Esophagus muscularis mucosa (tissue), 4 donors: ENCODE measurements at regions not wholly inside any gene's neighbourhood (a gene's known extent, or its start where the extent isn't known, plus 50 kb on each side); places are given as distances from the start of the nearest gene placed in this dataset.

ENCODE experiments used
- DNase-seq: peaks from one replicate; pipeline ENCODE4 v3.0.0-alpha.2; 2017; ENCODE audit errors: extremely low spot score
- H3K27ac ChIP-seq, 4 donors: fragments of 200-600 bp; sonication (generic); replicated peaks in 1 of 4; 1 replicate in 3 of 4; 2 replicates in 1 of 4; pipeline ENCODE4 v1.5.1; 2016 to 2019; ENCODE audit warnings: mild to moderate bottlenecking in 1 of 4
- H3K27me3 ChIP-seq, 4 donors: fragments of 200-600 bp; sonication (generic); one replicate each; pipeline versions ENCODE4 v1.5.1 to v1.6.0; 2016 to 2019
- H3K36me3 ChIP-seq, 4 donors: fragments of 200-600 bp; sonication (generic); one replicate each; pipeline ENCODE4 v1.5.1; 2016 to 2019
- H3K4me1 ChIP-seq, 4 donors: fragments of 200-600 bp; sonication (generic); one replicate each; pipeline ENCODE4 v1.5.1; 2016 to 2019
- H3K4me3 ChIP-seq, 4 donors: fragments of 200-600 bp; sonication (generic); 1 replicate in 2 of 4; 2 replicates in 2 of 4; pipeline ENCODE4 v1.5.1; 2016 to 2019; ENCODE audit warnings: mild to moderate bottlenecking in 4 of 4, moderate library complexity in 1 of 4
- H3K9me3 ChIP-seq, 4 donors: fragments of 200-600 bp; sonication (generic); 1 replicate in 3 of 4; 2 replicates in 1 of 4; pipeline ENCODE4 v1.5.1; 2016 to 2019
- EP300 ChIP-seq: sonication (generic); formaldehyde crosslinking; IDR thresholded peaks from one replicate; pipeline ENCODE4 v1.6.1; 2017; ENCODE audit warnings: antibody characterized with exemption
- POLR2A ChIP-seq: fragments of 450-650 bp; IDR thresholded peaks from one replicate; pipeline ENCODE4 v1.6.1; 2017; ENCODE audit warnings: antibody characterized with exemption, moderate library complexity, mild to moderate bottlenecking, low read depth
- POLR2AphosphoS5 ChIP-seq, 2 donors: sonication (generic); formaldehyde crosslinking; IDR thresholded peaks; one replicate each; pipeline ENCODE4 v1.6.1; 2017; ENCODE audit warnings: antibody characterized with exemption in 2 of 2
- WGBS: methylation state at CpG from one replicate; pipeline ENCODE4 v1.1.5; 2018; 5-methylcytosine and 5-hydroxymethylcytosine counted together
- intact Hi-C: fragments of 100-400 bp; cut with DNase I; formaldehyde crosslinking; loops from one replicate; pipeline ENCODE4 v1.15.1; 2023
- TF ChIP-seq, protein P1 (sequence below), 3 experiments: fragments of 200-600 bp in 2 of 3; fragments of 450-650 bp in 1 of 3; sonication (generic) in 2 of 3; IDR thresholded peaks; one replicate each; pipeline ENCODE4 v1.5.1; 2017 to 2019; ENCODE audit warnings: antibody characterized with exemption in 3 of 3, mild to moderate bottlenecking in 2 of 3, moderate library complexity in 1 of 3

DNA sequence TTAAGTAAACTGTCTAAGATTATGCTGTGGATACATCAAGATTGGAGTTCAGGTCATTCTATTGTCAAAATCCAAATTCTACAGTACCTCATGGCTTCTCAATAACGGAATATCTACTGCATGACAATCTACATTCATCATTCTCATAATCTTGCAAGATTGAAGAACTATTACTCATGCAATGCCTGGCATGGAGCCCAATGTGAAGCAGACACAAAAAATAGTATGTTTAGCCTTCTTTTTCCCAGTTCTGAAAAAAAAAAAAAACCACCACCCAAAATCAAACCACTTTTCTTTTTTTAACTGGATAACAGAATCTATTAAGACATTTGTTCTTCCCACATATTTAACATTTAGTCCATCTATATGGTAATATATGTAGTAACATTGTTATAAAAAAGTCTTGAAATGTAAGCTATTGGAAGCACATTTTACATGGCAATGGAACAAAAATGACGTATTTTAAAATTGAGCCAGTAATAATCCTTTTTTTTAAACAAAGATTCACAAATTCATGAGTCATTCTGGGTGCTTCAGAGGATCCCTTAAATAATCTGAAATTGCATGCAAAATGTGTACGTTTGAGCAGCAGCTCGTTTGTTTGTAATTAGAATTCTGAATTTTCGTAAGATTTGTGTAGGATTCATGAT lies 232.2 kb upstream of the FMR1 start:
- TF ChIP-seq POLR2A (no peak), EP300 (no peak), POLR2AphosphoS5 (IDR thresholded peaks at IDR 0.05) (no peak)
- TF ChIP-seq, protein P1, sequence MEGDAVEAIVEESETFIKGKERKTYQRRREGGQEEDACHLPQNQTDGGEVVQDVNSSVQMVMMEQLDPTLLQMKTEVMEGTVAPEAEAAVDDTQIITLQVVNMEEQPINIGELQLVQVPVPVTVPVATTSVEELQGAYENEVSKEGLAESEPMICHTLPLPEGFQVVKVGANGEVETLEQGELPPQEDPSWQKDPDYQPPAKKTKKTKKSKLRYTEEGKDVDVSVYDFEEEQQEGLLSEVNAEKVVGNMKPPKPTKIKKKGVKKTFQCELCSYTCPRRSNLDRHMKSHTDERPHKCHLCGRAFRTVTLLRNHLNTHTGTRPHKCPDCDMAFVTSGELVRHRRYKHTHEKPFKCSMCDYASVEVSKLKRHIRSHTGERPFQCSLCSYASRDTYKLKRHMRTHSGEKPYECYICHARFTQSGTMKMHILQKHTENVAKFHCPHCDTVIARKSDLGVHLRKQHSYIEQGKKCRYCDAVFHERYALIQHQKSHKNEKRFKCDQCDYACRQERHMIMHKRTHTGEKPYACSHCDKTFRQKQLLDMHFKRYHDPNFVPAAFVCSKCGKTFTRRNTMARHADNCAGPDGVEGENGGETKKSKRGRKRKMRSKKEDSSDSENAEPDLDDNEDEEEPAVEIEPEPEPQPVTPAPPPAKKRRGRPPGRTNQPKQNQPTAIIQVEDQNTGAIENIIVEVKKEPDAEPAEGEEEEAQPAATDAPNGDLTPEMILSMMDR (IDR thresholded peaks at IDR 0.05): no peak
- Histone ChIP-seq H3K4me3 (no peak overlapping the region), H3K4me1 (no peaks in the 10 kb centered on the region), H3K27me3 (no peaks in the 10 kb centered on the region), H3K27ac (no peak overlapping the region), H3K36me3 (no peaks in the 10 kb centered on the region), H3K9me3 (no peaks in the 10 kb centered on the region)
- 57% methylated on average over 5 of the region's 5 CpGs for WGBS
- no peak for DNase-seq
- intact Hi-C loops: no loop called here

GRCh38 chrX:147680251-147680650 lies 231.5 kb upstream of the FMR1 start:
- H3K4me3 ChIP-seq: no peak overlapping the region
- intact Hi-C loops: no loop called here
- TF ChIP-seq POLR2A (no peak), POLR2AphosphoS5 (IDR thresholded peaks at IDR 0.05) (no peak), EP300 (no peak)
- TF ChIP-seq, protein P1 (IDR thresholded peaks at IDR 0.05): no peak
- no peak overlapping the region for H3K27ac ChIP-seq
- no peaks in the 10 kb centered on the region for H3K27me3 ChIP-seq
- no peaks in the 10 kb centered on the region for H3K9me3 ChIP-seq
- H3K36me3 ChIP-seq: no peaks in the 10 kb centered on the region
- DNase-seq: no peak
- WGBS: 40% methylated on average over 4 of the region's 4 CpGs
- no peaks in the 10 kb centered on the region for H3K4me1 ChIP-seq

GRCh38 chrX:147693511-147693910 lies 218.2 kb upstream of the FMR1 start:
- Histone ChIP-seq H3K27me3 (no peaks in the 10 kb centered on the region), H3K27ac (no peak overlapping the region), H3K4me1 (no peaks in the 10 kb centered on the region), H3K36me3 (no peaks in the 10 kb centered on the region), H3K9me3 (peaks cover 0 to 16% (median 0%) of the 10 kb centered on the region in 4 donors), H3K4me3 (no peak overlapping the region)
- no peak for TF ChIP-seq POLR2A
- TF ChIP-seq, protein P1 (IDR thresholded peaks at IDR 0.05): no peak
- no peak for TF ChIP-seq POLR2AphosphoS5 (IDR thresholded peaks at IDR 0.05)
- no peak for TF ChIP-seq EP300
- intact Hi-C loops: no loop called here
- 17% methylated on average over 1 of the region's 2 CpGs for WGBS
- DNase-seq: no peak

DNA sequence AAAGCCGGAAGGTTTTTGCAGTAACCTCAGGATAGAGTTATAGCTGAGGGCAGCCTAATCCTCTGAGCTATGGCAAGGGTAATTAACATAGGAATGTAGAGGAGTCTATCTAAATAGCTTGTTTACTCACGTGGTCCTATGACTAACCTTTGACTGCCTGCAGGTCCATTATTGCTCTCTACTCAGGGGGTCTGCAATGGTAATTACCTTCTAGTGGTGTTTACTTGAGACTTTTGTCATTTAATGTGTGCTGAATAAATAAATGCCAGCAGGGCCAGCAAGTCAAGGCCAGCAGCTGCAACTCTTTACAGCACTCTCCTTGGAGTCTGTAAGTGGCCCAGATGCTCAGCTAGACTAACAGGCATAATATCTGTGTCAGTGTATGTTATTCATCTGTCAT lies 212.7 kb upstream of the FMR1 start:
- no peaks in the 10 kb centered on the region for H3K27me3 ChIP-seq
- 38% methylated on average over 2 of the region's 2 CpGs for WGBS
- peaks cover 0 to 10% (median 0%) of the 10 kb centered on the region in 4 donors for H3K9me3 ChIP-seq
- H3K27ac ChIP-seq: no peak overlapping the region
- H3K4me1 ChIP-seq: no peaks in the 10 kb centered on the region
- intact Hi-C loops: no loop called here
- no peaks in the 10 kb centered on the region for H3K36me3 ChIP-seq
- H3K4me3 ChIP-seq: no peak overlapping the region
- TF ChIP-seq, protein P1 (IDR thresholded peaks at IDR 0.05): no peak
- no peak for TF ChIP-seq POLR2AphosphoS5 (IDR thresholded peaks at IDR 0.05)
- TF ChIP-seq EP300: no peak
- TF ChIP-seq POLR2A: no peak
- no peak for DNase-seq

GRCh38 chrX:147710301-147710700 lies 201.4 kb upstream of the FMR1 start:
- H3K4me3 ChIP-seq: no peak overlapping the region
- no peaks in the 10 kb centered on the region for H3K9me3 ChIP-seq
- TF ChIP-seq POLR2A (no peak), POLR2AphosphoS5 (IDR thresholded peaks at IDR 0.05) (no peak), EP300 (no peak)
- TF ChIP-seq, protein P1 (IDR thresholded peaks at IDR 0.05): no peak
- H3K27me3 ChIP-seq: no peaks in the 10 kb centered on the region
- no peaks in the 10 kb centered on the region for H3K36me3 ChIP-seq
- 44% methylated on average over 2 of the region's 2 CpGs for WGBS
- DNase-seq: no peak
- no peak overlapping the region for H3K27ac ChIP-seq
- no peaks in the 10 kb centered on the region for H3K4me1 ChIP-seq
- intact Hi-C loops: no loop called here
